Thyroid gland (tissue), 4 donors: ENCODE measurements at regions not wholly inside any gene's neighbourhood (a gene's known extent, or its start where the extent isn't known, plus 50 kb on each side); places are given as distances from the start of the nearest gene placed in this dataset.

Experiments used
- POLR2A ChIP-seq, 2 donors: fragments of 450-650 bp; IDR thresholded peaks; one replicate each; pipeline ENCODE4 v1.6.1; 2017; ENCODE audit warnings: antibody characterized with exemption in 2 of 2, mild to moderate bottlenecking in 2 of 2, moderate library complexity in 1 of 2
- TF ChIP-seq, protein P1 (sequence below), 6 experiments: fragments of 200-600 bp in 3 of 6; fragments of 450-650 bp in 3 of 6; sonication (generic) in 3 of 6; IDR thresholded peaks; one replicate each; pipeline ENCODE4 v1.5.1; 2016 to 2019; ENCODE audit warnings: antibody characterized with exemption in 6 of 6, mild to moderate bottlenecking in 2 of 6, inconsistent platforms in 1 of 6, moderate library complexity in 1 of 6

DNA sequence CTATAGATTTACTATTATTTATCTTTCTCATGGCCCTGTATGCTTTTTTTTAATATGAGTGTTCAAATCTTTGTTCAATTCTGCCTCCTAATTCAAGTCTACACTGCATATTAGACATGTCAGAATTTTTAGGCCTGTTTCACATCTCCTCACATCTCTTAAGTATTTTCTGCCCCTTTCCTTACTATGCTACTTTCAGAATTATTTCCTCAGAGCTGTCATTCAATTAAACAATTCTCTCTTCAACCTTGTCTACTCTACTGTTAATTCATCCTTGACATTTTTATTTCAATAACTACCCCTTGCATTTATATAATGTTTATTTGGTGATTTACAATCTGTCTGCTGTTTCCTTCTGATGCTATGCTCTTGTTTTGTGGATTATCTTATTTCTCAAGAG lies 91.1 kb downstream of the CAPZA3 start:
- TF ChIP-seq, protein P1, sequence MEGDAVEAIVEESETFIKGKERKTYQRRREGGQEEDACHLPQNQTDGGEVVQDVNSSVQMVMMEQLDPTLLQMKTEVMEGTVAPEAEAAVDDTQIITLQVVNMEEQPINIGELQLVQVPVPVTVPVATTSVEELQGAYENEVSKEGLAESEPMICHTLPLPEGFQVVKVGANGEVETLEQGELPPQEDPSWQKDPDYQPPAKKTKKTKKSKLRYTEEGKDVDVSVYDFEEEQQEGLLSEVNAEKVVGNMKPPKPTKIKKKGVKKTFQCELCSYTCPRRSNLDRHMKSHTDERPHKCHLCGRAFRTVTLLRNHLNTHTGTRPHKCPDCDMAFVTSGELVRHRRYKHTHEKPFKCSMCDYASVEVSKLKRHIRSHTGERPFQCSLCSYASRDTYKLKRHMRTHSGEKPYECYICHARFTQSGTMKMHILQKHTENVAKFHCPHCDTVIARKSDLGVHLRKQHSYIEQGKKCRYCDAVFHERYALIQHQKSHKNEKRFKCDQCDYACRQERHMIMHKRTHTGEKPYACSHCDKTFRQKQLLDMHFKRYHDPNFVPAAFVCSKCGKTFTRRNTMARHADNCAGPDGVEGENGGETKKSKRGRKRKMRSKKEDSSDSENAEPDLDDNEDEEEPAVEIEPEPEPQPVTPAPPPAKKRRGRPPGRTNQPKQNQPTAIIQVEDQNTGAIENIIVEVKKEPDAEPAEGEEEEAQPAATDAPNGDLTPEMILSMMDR (IDR thresholded peaks at IDR 0.05): no peak
- no peak for TF ChIP-seq POLR2A (IDR thresholded peaks at IDR 0.05)
